IMR-90 (cell line): ENCODE measurements at regions not wholly inside any gene's neighbourhood (a gene's known extent, or its start where the extent isn't known, plus 50 kb on each side); places are given as distances from the start of the nearest gene placed in this dataset.

Experiments
- ATAC-seq: fragments of 200-7000 bp; cut with Tn5 transposase; 2 replicates; pipeline ENCODE4 v1.9.1; 2020; ENCODE audit warnings: low read depth, mild to moderate bottlenecking, moderate library complexity
- BruUV-seq: library from RNA; stranded (reverse); fragments of 400-500 nt; replicated peaks from 2 replicates; lab custom pipeline; 2021; lab: Mats Ljungman, UMichigan
- CTCF ChIA-PET: fragments of 300-600 bp; formaldehyde crosslinking; extraction: SDS; loops from one replicate; lab custom pipeline; 2021; ENCODE audit warnings: antibody characterized with exemption; lab: Yijun Ruan, JAX
- POLR2A ChIA-PET: fragments of 300-600 bp; sonication (Branson Sonifier 250); formaldehyde crosslinking; loops from one replicate; lab custom pipeline; 2022; ENCODE audit warnings: antibody characterized with exemption; ENCODE audit not compliant: unreplicated experiment; lab: Charles Lee
- DNase-seq: peaks from one replicate; pipeline ENCODE4 v3.0.0; 2013
- H2AFZ ChIP-seq: replicated peaks from 2 replicates; pipeline ENCODE3; 2013; ENCODE audit warnings: low read length, mild to moderate bottlenecking; ENCODE audit not compliant: poor library complexity
- H2AK5ac ChIP-seq: 2 replicates; pipeline ENCODE4 v1.6.1; 2013; ENCODE audit warnings: low read depth, low read length, inconsistent platforms
- H2AK9ac ChIP-seq: replicated peaks from 2 replicates; pipeline ENCODE3; 2013; ENCODE audit warnings: mild to moderate bottlenecking, low read depth, low read length, moderate library complexity; ENCODE audit not compliant: poor library complexity
- H2BK120ac ChIP-seq: 2 replicates; pipeline ENCODE4 v1.6.1; 2013; ENCODE audit warnings: low read depth, low read length, inconsistent platforms
- H2BK15ac ChIP-seq: 3 replicates; pipeline ENCODE4 v1.6.1; 2013; ENCODE audit warnings: low read depth, low read length, inconsistent platforms
- H2BK20ac ChIP-seq: 2 replicates; pipeline ENCODE4 v1.6.1; 2013; ENCODE audit warnings: low read depth, mild to moderate bottlenecking, inconsistent platforms, low read length, moderate library complexity
- H2BK5ac ChIP-seq: 2 replicates; pipeline ENCODE4 v1.6.1; 2013; ENCODE audit warnings: mild to moderate bottlenecking, low read depth, low read length, inconsistent platforms; ENCODE audit not compliant: poor library complexity, severe bottlenecking
- H3K14ac ChIP-seq: replicated peaks from 2 replicates; pipeline ENCODE4 v1.6.1; 2013; ENCODE audit warnings: low read depth, low read length, inconsistent platforms
- H3K18ac ChIP-seq: 2 replicates; pipeline ENCODE4 v1.6.1; 2013; ENCODE audit warnings: low read depth, low read length, control low read depth
- H3K23ac ChIP-seq: 2 replicates; pipeline ENCODE4 v1.6.1; 2013; ENCODE audit warnings: low read depth, low read length, inconsistent platforms
- H3K27ac ChIP-seq: 2 replicates; pipeline ENCODE4 v1.5.1; 2013; ENCODE audit warnings: mild to moderate bottlenecking, control low read depth, low read length; ENCODE audit not compliant: insufficient read depth
- H3K27me3 ChIP-seq: 2 replicates; pipeline ENCODE4 v1.6.1; 2013; ENCODE audit warnings: low read length; ENCODE audit not compliant: control insufficient read depth, insufficient read depth
- H3K36me3 ChIP-seq: 2 replicates; pipeline ENCODE4 v1.6.1; 2013; ENCODE audit warnings: low read length, mixed read lengths; ENCODE audit not compliant: control insufficient read depth, insufficient read depth
- H3K4ac ChIP-seq: 2 replicates; pipeline ENCODE4 v1.6.1; 2013; ENCODE audit warnings: low read depth, low read length, inconsistent platforms
- H3K4me1 ChIP-seq: 2 replicates; pipeline ENCODE4 v1.6.1; 2013; ENCODE audit warnings: low read length, mixed read lengths; ENCODE audit not compliant: control insufficient read depth, insufficient read depth
- H3K4me2 ChIP-seq: 2 replicates; pipeline ENCODE4 v1.6.1; 2013; ENCODE audit warnings: low read depth, mild to moderate bottlenecking, control low read depth, low read length, moderate library complexity
- H3K4me3 ChIP-seq: 2 replicates; pipeline ENCODE4 v1.5.1; 2013; ENCODE audit warnings: low read depth, mild to moderate bottlenecking, control low read depth, low read length, moderate library complexity; ENCODE audit not compliant: insufficient read depth
- H3K56ac ChIP-seq: 2 replicates; pipeline ENCODE4 v1.6.1; 2013; ENCODE audit warnings: low read length, inconsistent platforms; ENCODE audit not compliant: insufficient read depth; ENCODE audit errors: extremely low read depth
- H3K79me1 ChIP-seq, 2 experiments: 2 replicates each; pipeline ENCODE4 v1.6.1; 2013; ENCODE audit warnings: low read length in 2 of 2, inconsistent platforms in 1 of 2, low read depth in 1 of 2
- H3K9ac ChIP-seq: 2 replicates; pipeline ENCODE4 v1.6.1; 2013; ENCODE audit warnings: low read depth, low read length, control low read depth
- H3K9me1 ChIP-seq: 2 replicates; pipeline ENCODE4 v1.6.1; 2013; ENCODE audit warnings: low read length, inconsistent platforms; ENCODE audit not compliant: insufficient read depth
- H3K9me3 ChIP-seq: 2 replicates; pipeline ENCODE4 v1.6.1; 2013; ENCODE audit warnings: low read length; ENCODE audit not compliant: control insufficient read depth, insufficient read depth
- H4K20me1 ChIP-seq: 2 replicates; pipeline ENCODE4 v1.6.1; 2013; ENCODE audit warnings: low read length, inconsistent platforms; ENCODE audit not compliant: insufficient read depth
- H4K5ac ChIP-seq: 2 replicates; pipeline ENCODE4 v1.6.1; 2013; ENCODE audit warnings: mild to moderate bottlenecking, low read depth, low read length, control low read depth
- H4K8ac ChIP-seq, 2 experiments: 2 replicates each; pipeline ENCODE4 v1.6.1; 2013; ENCODE audit warnings: low read depth in 2 of 2, low read length in 2 of 2, control low read depth in 1 of 2, inconsistent platforms in 1 of 2
- H4K91ac ChIP-seq: 2 replicates; pipeline ENCODE4 v1.6.1; 2013; ENCODE audit warnings: low read depth, low read length, inconsistent platforms; ENCODE audit not compliant: insufficient read depth
- MAFK ChIP-seq: IDR thresholded peaks from 2 replicates; pipeline ENCODE4 v1.6.1; 2012; ENCODE audit warnings: low read depth, low read length, improper control_type of control experiment
- RFX5 ChIP-seq: IDR thresholded peaks from 2 replicates; pipeline ENCODE4 v1.8.0; 2012; ENCODE audit warnings: low read depth, mild to moderate bottlenecking, low read length, moderate library complexity
- WGBS, 2 experiments: methylation state at CpG; one replicate each; pipeline versions ENCODE4 v1.1.5 to v1.1.7; 2013; ENCODE audit warnings: missing lambda C conversion rate in 2 of 2; ENCODE audit not compliant: insufficient read length in 1 of 2; ENCODE audit errors: extremely low coverage in 2 of 2; 5-methylcytosine and 5-hydroxymethylcytosine counted together
- dilution Hi-C: fragments of 300-500 bp; cut with HindIII; formaldehyde crosslinking; loops from one replicate; pipeline ENCODE4 v1.14.3; 2018; ENCODE audit warnings: low sequenced_read_pairs; ENCODE audit not compliant: unreplicated experiment
- in situ Hi-C: fragments of 300-500 bp; cut with MboI; formaldehyde crosslinking; loops from 3 replicates; pipeline ENCODE4 v1.14.3; 2019; ENCODE audit warnings: low sequenced_read_pairs, inconsistent platforms, mixed read lengths
- intact Hi-C: fragments of 100-400 bp; cut with micrococcal nuclease; formaldehyde crosslinking; loops from 2 replicates; pipeline ENCODE4 v1.10.0; 2022

DNA sequence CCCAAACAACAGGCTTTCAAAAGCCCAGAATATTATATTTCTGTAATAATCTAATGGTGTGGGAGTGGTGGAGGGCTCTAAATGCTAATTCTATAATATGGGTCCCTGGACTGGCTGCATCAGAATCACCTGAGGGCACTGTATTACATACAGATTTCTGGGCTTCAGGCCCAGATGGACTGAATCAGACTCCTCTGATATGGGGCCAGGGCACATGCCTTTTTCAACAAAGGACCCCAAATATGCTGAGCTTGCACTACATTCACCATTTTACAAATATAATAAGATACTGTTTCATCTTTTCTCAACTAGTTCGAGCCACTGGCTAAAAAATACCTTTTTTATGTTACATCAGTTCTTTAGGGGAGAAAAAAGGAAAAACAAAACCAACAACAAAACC is 309.7 kb downstream of the MAP2K6 start:
- Histone ChIP-seq H3K36me3 (no peaks in the 10 kb centered on the region), H3K9me3 (no peaks in the 10 kb centered on the region), H2BK20ac (no peak overlapping the region), H3K4ac (no peak overlapping the region), H2AFZ (no peak overlapping the region), H3K27ac (no peak overlapping the region), H3K4me2 (no peak overlapping the region), H2AK9ac (no peak overlapping the region), H3K14ac (no peak overlapping the region), H3K56ac (no peak overlapping the region), H3K18ac (no peak overlapping the region), H4K20me1 (no peaks in the 10 kb centered on the region), H4K5ac (no peak overlapping the region), H3K79me1 (no peaks in the 10 kb centered on the region), H4K91ac (no peak overlapping the region), H2BK15ac (no peak overlapping the region), H3K9me1 (no peaks in the 10 kb centered on the region), H2BK5ac (no peak overlapping the region), H3K4me3 (no peak overlapping the region), H2AK5ac (no peak overlapping the region), H3K23ac (no peak overlapping the region), H2BK120ac (no peak overlapping the region), H3K9ac (no peak overlapping the region), H4K8ac (no peak overlapping the region; a peak in 1 of 4 replicates), H3K4me1 (0 out of 2 replicates have a peak, but pooled peaks cover 1% of the 10 kb centered on the region), H3K27me3 (no peaks in the 10 kb centered on the region)
- in situ Hi-C loops: no loop called here
- no TSS peak for BruUV-seq
- dilution Hi-C loops: no loop called here
- no CpG with 5 or more reads among the region's 1 CpG for WGBS, 2 experiments
- peak; percentile 95 for TF ChIP-seq MAFK
- TF ChIP-seq RFX5: no peak
- no peak for ATAC-seq
- DNase-seq: peak; percentile 30
- intact Hi-C loops: no loop called here
- CTCF ChIA-PET: interaction anchor here (1.0 kb wide), 1 partner anchor 115 kb away, joined by 3 read pairs; no protein-coding TSS in a partner anchor
- POLR2A ChIA-PET: no interaction called here
